Activated naive CD4-positive, alpha-beta T cell treated with anti-CD3 and anti-CD28 coated beads, Interleukin-2, amount 50 U/mL, for 72 hours (primary cell): ENCODE measurements at regions not wholly inside any gene's neighbourhood (a gene's known extent, or its start where the extent isn't known, plus 50 kb on each side); places are given as distances from the start of the nearest gene placed in this dataset.

Experiments
- ATAC-seq, 2 donors: fragments of 150-1000 bp; cut with Tn5 transposase; 2 replicates each; pipeline ENCODE4 v1.10.0; 2021; ENCODE audit warnings: mild to moderate bottlenecking in 2 of 2, moderate library complexity in 2 of 2
- DNase-seq, 2 donors: peaks; one replicate each; pipeline ENCODE4 v3.0.0; 2021 to 2022; ENCODE audit warnings: low spot score in 2 of 2
- H3K27ac Mint-ChIP-seq, 2 donors: one replicate each; pipeline ENCODE4 v1.8.0; 2022; ENCODE audit warnings: mild to moderate bottlenecking in 2 of 2, mixed read lengths in 2 of 2
- H3K36me3 Mint-ChIP-seq, 2 donors: one replicate each; pipeline ENCODE4 v1.8.0; 2022; ENCODE audit warnings: mixed read lengths in 2 of 2
- H3K9me3 Mint-ChIP-seq, 2 donors: one replicate each; pipeline ENCODE4 v1.8.0; 2022; ENCODE audit warnings: mixed read lengths in 2 of 2

- ATAC-seq (no peak), DNase-seq (no peak)
- Mint-ChIP-seq H3K9me3 (peaks cover 4% of the 10 kb centered on the region in 2 donors), H3K27ac (no peak overlapping the region), H3K36me3 (no peaks in the 10 kb centered on the region)
Measured at GRCh38 chr12:88251798-88252197, 109.7 kb downstream of the TMTC3 start.

DNA sequence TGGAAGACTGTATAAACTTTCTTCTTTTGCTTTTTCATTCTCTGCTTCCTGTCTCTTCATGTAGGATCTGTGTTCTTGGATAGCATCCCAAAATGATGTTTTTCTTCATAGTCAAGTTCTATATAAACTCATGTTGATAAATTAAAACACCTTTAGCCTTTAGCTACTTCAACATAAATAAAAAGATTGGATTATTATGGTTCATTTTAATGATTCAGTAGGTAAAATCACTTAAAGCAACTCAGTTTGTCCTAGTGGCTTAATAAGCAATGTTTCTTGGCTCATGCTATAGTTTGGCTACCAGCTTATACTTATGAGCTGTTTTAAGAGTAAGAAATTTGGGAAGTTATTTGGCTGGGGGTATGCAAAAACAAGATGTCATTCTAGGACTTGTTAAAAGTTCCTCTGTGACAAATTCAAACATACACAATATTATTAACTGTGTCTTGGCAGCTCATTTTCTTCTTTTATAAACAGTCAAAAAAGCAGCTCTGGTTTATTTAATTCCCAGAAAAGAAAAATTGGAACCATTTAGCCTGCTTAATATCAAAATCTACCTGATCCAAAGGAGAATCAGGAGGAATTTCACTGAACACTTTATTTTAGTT, 111.4 kb downstream of the TMTC3 start:
- H3K36me3 Mint-ChIP-seq: no peaks in the 10 kb centered on the region
- H3K9me3 Mint-ChIP-seq: peaks cover 4% of the 10 kb centered on the region in 2 donors
- no peak for DNase-seq
- ATAC-seq: no peak
- no peak overlapping the region for H3K27ac Mint-ChIP-seq

- Mint-ChIP-seq H3K9me3 (peaks cover 4% of the 10 kb centered on the region in 2 donors), H3K36me3 (no peaks in the 10 kb centered on the region), H3K27ac (no peak overlapping the region)
- DNase-seq (no peak), ATAC-seq (no peak)
Measured at GRCh38 chr12:88255224-88255623, 113.1 kb downstream of the TMTC3 start.

DNA sequence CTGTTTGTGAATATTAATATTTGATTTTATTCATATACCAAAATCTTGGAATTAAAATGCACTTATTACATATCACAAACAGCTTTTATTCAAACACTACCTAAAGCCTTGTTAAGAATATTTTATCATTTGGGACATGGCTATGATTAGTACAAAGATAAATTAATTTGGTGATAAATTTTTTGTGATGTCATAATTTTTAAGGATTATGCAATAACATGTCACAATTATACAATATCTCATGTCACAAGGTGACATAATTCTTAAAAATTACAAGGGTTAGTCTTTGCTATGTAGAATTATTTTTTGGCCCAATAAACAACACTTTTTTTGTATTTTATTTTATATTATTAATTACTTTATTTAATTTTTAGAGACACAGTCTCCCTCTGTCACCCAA, 113.7 kb downstream of the TMTC3 start:
- Mint-ChIP-seq H3K27ac (no peak overlapping the region), H3K9me3 (peaks cover 4% of the 10 kb centered on the region in 2 donors), H3K36me3 (no peaks in the 10 kb centered on the region)
- ATAC-seq (no peak), DNase-seq (no peak)

DNA sequence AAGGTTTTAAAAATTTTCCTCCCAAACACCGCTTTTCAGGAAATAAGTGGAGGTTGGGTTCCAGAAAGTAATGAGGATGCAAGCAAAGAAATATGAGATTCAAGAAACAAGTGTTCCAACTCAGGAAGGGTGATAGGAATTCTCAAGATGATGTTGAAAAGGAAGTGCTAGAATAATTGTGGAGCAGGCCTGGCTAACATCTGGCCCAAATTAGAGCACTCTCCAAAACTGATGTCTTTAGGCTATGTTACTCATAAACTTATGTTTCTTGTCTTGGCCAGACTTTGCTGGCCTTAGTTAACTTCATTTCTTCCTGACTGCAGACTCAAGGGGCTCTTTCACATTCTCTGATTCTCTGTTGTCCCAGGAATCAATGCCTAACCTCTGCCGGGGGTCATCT, 116.3 kb downstream of the TMTC3 start:
- no peaks in the 10 kb centered on the region for H3K36me3 Mint-ChIP-seq
- H3K9me3 Mint-ChIP-seq: peaks cover 4% of the 10 kb centered on the region in 2 donors
- H3K27ac Mint-ChIP-seq: no peak overlapping the region
- no peak for DNase-seq
- no peak for ATAC-seq

- DNase-seq (no peak), ATAC-seq (no peak)
- Mint-ChIP-seq H3K36me3 (no peaks in the 10 kb centered on the region), H3K27ac (no peak overlapping the region), H3K9me3 (no peaks in the 10 kb centered on the region)
Measured at GRCh38 chr12:88266806-88267360, 124.8 kb downstream of the TMTC3 start.

- H3K27ac Mint-ChIP-seq: no peak overlapping the region
- no peaks in the 10 kb centered on the region for H3K36me3 Mint-ChIP-seq
- ATAC-seq: no peak
Measured at GRCh38 chr12:88267630-88268029, 125.5 kb downstream of the TMTC3 start.

GRCh38 chr12:88272456-88272855, 130.3 kb downstream of the TMTC3 start:
- Mint-ChIP-seq H3K27ac (no peak overlapping the region), H3K36me3 (no peaks in the 10 kb centered on the region), H3K9me3 (peaks cover 3 to 5% of the 10 kb centered on the region in 2 donors)
- DNase-seq: no peak
- no peak for ATAC-seq

More at GRCh38 chr12:88267630-88268029, 125.5 kb downstream of the TMTC3 start:
- H3K9me3 Mint-ChIP-seq: no peaks in the 10 kb centered on the region
- no peak for DNase-seq

GRCh38 chr12:88273450-88273849, 131.3 kb downstream of the TMTC3 start:
- ATAC-seq: no peak
- no peaks in the 10 kb centered on the region for H3K36me3 Mint-ChIP-seq
- peaks cover 3 to 5% of the 10 kb centered on the region in 2 donors for H3K9me3 Mint-ChIP-seq
- DNase-seq: no peak
- H3K27ac Mint-ChIP-seq: peak overlapping the region in 1 of 2 donors; percentile 73

- H3K36me3 Mint-ChIP-seq: no peaks in the 10 kb centered on the region
- H3K9me3 Mint-ChIP-seq: peaks cover 3 to 5% of the 10 kb centered on the region in 2 donors
- H3K27ac Mint-ChIP-seq: no peak overlapping the region
- no peak for ATAC-seq
- no peak for DNase-seq
Measured at GRCh38 chr12:88273875-88274274, 131.8 kb downstream of the TMTC3 start.

- Mint-ChIP-seq H3K9me3 (peaks cover 4 to 14% of the 10 kb centered on the region in 2 donors), H3K27ac (no peak overlapping the region), H3K36me3 (peaks cover 0 to 7% of the 10 kb centered on the region in 2 donors)
- ATAC-seq: no peak
- DNase-seq: no peak
Measured at GRCh38 chr12:88291498-88292131, 149.5 kb downstream of the TMTC3 start.

DNA sequence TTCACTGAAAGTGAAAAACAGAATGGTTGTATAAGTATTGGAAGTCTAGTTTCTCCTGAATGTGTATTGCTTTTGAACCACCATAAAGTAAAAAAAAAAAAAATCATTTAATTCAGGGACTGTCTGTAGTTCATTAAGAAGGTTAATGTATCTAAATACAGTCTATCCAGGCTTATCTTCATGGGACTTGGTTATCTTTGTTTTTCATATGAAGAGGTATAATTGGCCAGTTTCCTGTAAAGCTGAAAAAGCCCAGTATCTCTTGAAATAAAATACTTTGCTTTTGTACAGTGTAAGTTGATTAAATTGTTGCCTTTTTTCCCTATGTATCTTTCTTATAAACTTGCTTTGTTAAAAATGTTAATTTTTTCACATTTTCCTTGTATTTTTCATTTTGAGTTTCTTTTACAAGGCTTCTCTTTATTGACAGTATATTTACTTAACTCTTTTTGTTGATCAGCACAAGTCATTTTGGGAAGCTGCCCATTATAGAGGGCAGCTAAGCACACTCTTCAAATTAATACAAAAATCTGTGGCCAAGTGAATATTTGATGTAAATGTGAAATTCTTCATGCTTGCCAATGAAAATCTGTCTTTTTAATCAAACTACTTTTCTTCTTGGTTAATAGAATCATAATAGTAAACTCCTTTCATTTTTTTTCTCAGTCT, 156.0 kb downstream of the TMTC3 start:
- peaks cover 11 to 17% of the 10 kb centered on the region in 2 donors for H3K9me3 Mint-ChIP-seq
- peak overlapping the region; percentile 57 to 66 for H3K27ac Mint-ChIP-seq
- ATAC-seq (no peak), DNase-seq (no peak)
- H3K36me3 Mint-ChIP-seq: peaks cover 0 to 11% of the 10 kb centered on the region in 2 donors

DNA sequence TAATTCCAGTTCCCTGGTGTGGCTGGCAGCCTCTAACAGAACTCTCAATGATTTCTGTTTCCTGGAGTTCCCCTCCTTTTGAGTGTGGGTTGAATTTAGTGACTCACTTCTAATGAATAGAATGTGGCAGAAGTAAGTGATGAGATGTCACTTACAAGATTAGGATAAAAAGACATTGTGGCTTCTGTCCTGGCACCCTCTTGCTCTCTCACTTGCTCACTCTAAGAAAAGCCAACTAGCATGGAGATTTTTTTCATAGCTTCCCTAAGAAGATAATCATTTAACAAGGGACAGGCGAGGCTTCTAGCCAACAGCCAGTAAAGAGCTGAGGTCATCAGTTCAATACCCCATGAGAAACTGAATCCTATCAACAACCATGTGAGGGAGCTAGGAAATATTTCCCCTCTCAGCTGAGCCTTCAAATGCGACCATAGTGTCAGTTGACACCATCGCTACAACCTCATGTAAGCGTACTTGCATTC, 156.7 kb downstream of the TMTC3 start:
- H3K36me3 Mint-ChIP-seq: peaks cover 0 to 11% of the 10 kb centered on the region in 2 donors
- H3K27ac Mint-ChIP-seq: peak overlapping the region; percentile 66 to 98
- ATAC-seq (peak; percentile 62 to 73), DNase-seq (peak in 1 of 2 donors; percentile 10)
- H3K9me3 Mint-ChIP-seq: peaks cover 11 to 17% of the 10 kb centered on the region in 2 donors

DNA sequence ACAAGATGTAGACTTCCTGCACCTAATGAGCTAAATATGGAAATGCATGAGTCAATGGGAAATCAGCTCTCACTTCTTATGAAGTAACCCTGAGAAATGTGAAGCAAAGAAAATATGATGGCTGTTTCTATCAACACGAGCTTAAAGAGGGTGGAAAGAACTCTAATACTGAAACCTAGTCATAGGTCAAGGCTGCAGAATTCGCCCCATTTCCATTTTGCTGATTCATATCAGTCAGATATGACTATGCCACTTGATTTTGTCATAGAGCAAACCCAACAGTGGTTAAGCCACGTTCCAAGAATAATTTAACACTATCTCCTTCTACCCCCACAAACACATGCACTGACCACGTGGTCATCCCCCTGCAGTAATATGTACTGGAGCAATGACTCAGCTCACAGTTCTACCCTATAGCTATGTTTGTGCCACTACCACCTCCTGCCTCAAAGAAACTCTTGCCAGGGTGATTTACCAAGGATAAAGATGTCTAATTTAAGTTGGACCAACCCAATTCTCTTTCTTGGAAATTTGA, 157.5 kb downstream of the TMTC3 start:
- peaks cover 0 to 10% of the 10 kb centered on the region in 2 donors for H3K36me3 Mint-ChIP-seq
- DNase-seq (peak in 1 of 2 donors; percentile 30), ATAC-seq (peak; percentile 89 to 92)
- H3K27ac Mint-ChIP-seq: peak overlapping the region; percentile 66 to 98
- H3K9me3 Mint-ChIP-seq: peaks cover 10 to 16% of the 10 kb centered on the region in 2 donors

DNA sequence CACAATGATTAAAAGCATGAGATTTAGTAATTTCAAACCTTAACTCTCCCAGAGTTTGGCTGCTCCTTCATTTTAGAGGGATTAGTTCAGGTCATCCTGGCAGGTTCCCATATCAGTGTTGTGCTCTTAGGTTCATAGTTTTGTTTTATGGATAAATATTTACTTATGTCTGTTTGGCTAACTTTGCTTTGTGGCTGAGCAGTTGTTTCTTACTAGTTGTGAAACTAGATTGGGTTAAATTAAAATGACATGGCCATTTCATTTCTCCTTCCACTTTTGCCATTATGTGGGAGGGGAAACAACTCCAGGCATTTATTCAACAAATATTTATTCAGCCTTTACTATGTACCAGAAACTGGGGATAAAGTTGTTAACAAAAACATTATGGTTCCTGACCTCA, 158.8 kb downstream of the TMTC3 start:
- ATAC-seq (no peak), DNase-seq (no peak)
- Mint-ChIP-seq H3K9me3 (peaks cover 8 to 9% of the 10 kb centered on the region in 2 donors), H3K27ac (no peak overlapping the region), H3K36me3 (peaks cover 0 to 4% of the 10 kb centered on the region in 2 donors)

DNA sequence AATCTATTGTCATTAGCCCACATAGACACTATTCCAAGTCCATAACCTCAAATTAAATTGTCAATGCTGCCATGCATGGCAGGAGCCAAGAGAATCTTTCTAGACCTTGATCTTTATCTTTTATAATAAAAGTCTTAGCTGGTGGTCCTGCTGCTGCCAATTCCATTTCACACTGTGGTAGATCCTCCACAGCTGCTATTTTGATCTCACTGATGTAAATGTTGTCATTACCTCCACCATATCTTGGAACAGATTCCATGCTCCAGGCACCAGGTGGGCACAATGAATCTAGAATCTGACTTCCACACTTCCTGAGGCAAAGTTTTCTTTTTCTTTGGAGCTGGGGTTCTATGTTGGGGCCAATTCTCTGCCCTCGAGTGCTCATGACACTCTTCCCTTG, 161.2 kb downstream of the TMTC3 start:
- ATAC-seq (no peak), DNase-seq (no peak)
- H3K27ac Mint-ChIP-seq: no peak overlapping the region
- H3K9me3 Mint-ChIP-seq: peaks cover 8 to 15% of the 10 kb centered on the region in 2 donors
- H3K36me3 Mint-ChIP-seq: peaks cover 0 to 4% of the 10 kb centered on the region in 2 donors
